ENCODE measurements at regions not wholly inside any gene's neighbourhood (a gene's known extent, or its start where the extent isn't known, plus 50 kb on each side); places are given as distances from the start of the nearest gene placed in this dataset.

- CTCF ChIA-PET, result interaction anchor here (0.6 kb wide), 1 partner anchor 453 kb away, joined by 3 read pairs; no protein-coding TSS in a partner anchor
- POLR2A ChIA-PET, result no interaction called here
- TF ChIP-seq SUZ12 (IDR thresholded peaks at IDR 0.05) (no peak), FOXA1 (IDR thresholded peaks at IDR 0.05) (no peak), ARNT (IDR thresholded peaks at IDR 0.05) (no peak), L3MBTL2 (conservative IDR thresholded peaks at IDR 0.05) (no peak), TARDBP (IDR thresholded peaks at IDR 0.05) (no peak), PKNOX1 (IDR thresholded peaks at IDR 0.05) (no peak)
- no peak for DNase-seq (ENCODE audit: extremely low spot score)
Measured at GRCh38 chr1:232209357-232209756, 420.6 kb downstream of the SIPA1L2 start.

- ChIA-PET POLR2A (no interaction called here), CTCF (no interaction called here)
- no peak for TF ChIP-seq FOXA1 (IDR thresholded peaks at IDR 0.05)
- TF ChIP-seq BHLHE40 (IDR thresholded peaks at IDR 0.05; ENCODE audit: borderline replicate concordance), result no peak
- no peak for TF ChIP-seq FOXM1 (IDR thresholded peaks at IDR 0.05; ENCODE audit: borderline replicate concordance)
- no peak for DNase-seq (ENCODE audit: extremely low spot score)
Measured at GRCh38 chr1:232207073-232207866, 422.7 kb downstream of the SIPA1L2 start.

- TF ChIP-seq ARNT (IDR thresholded peaks at IDR 0.05) (no peak), PKNOX1 (IDR thresholded peaks at IDR 0.05) (no peak), ELF4 (IDR thresholded peaks at IDR 0.05) (no peak), BHLHE40 (IDR thresholded peaks at IDR 0.05; ENCODE audit: borderline replicate concordance) (no peak), FOXA1 (IDR thresholded peaks at IDR 0.05) (no peak)
- ChIA-PET CTCF (no interaction called here), POLR2A (no interaction called here)
- DNase-seq (ENCODE audit: extremely low spot score), result no peak
Measured at GRCh38 chr1:232204269-232204668, 425.7 kb downstream of the SIPA1L2 start.

- no peak for DNase-seq (ENCODE audit: extremely low spot score)
- CTCF ChIA-PET, result no interaction called here
- POLR2A ChIA-PET, result no interaction called here
- TF ChIP-seq SP1 (IDR thresholded peaks at IDR 0.05), result no peak
- TF ChIP-seq FOXM1 (IDR thresholded peaks at IDR 0.05; ENCODE audit: borderline replicate concordance), result no peak
- TF ChIP-seq TARDBP (IDR thresholded peaks at IDR 0.05), result no peak
- TF ChIP-seq L3MBTL2 (conservative IDR thresholded peaks at IDR 0.05), result no peak
- no peak for TF ChIP-seq BHLHE40 (IDR thresholded peaks at IDR 0.05; ENCODE audit: borderline replicate concordance)
- TF ChIP-seq FOXK2 (IDR thresholded peaks at IDR 0.05), result no peak
- no peak for TF ChIP-seq LEF1 (IDR thresholded peaks at IDR 0.05; ENCODE audit: borderline replicate concordance)
- no peak for TF ChIP-seq NFRKB (IDR thresholded peaks at IDR 0.05)
- TF ChIP-seq CTBP1 (IDR thresholded peaks at IDR 0.05; ENCODE audit: borderline replicate concordance), result no peak
- no peak for TF ChIP-seq PKNOX1 (IDR thresholded peaks at IDR 0.05)
- no peak for TF ChIP-seq FOXA1 (IDR thresholded peaks at IDR 0.05)
- TF ChIP-seq ZNF384 (IDR thresholded peaks at IDR 0.05), result no peak
- no peak for TF ChIP-seq ARNT (IDR thresholded peaks at IDR 0.05)
- TF ChIP-seq SUZ12 (IDR thresholded peaks at IDR 0.05), result no peak
- no peak for TF ChIP-seq HDGF (IDR thresholded peaks at IDR 0.05; ENCODE audit: borderline replicate concordance)
Measured at GRCh38 chr1:232201024-232201423, 428.9 kb downstream of the SIPA1L2 start.

GRCh38 chr1:232196042-232196441 is 433.9 kb downstream of the SIPA1L2 start:
- TF ChIP-seq FOXA1 (IDR thresholded peaks at IDR 0.05) (no peak), L3MBTL2 (conservative IDR thresholded peaks at IDR 0.05) (no peak), ARNT (IDR thresholded peaks at IDR 0.05) (no peak), ZNF384 (IDR thresholded peaks at IDR 0.05) (no peak)
- no peak for DNase-seq (ENCODE audit: extremely low spot score)
- ChIA-PET POLR2A (no interaction called here), CTCF (no interaction called here)

- TF ChIP-seq L3MBTL2 (conservative IDR thresholded peaks at IDR 0.05), result no peak
- TF ChIP-seq ARNT (IDR thresholded peaks at IDR 0.05), result no peak
- TF ChIP-seq ZNF384 (IDR thresholded peaks at IDR 0.05), result no peak
- TF ChIP-seq FOXK2 (IDR thresholded peaks at IDR 0.05), result no peak
- CTCF ChIA-PET, result no interaction called here
Measured at GRCh38 chr1:232194424-232194823, 435.5 kb downstream of the SIPA1L2 start.

GRCh38 chr1:232193451-232193783 is 436.5 kb downstream of the SIPA1L2 start:
- ChIA-PET POLR2A (no interaction called here), CTCF (no interaction called here)
- DNase-seq (ENCODE audit: extremely low spot score), result no peak

More at GRCh38 chr1:232194424-232194823, 435.5 kb downstream of the SIPA1L2 start:
- POLR2A ChIA-PET, result no interaction called here
- DNase-seq (ENCODE audit: extremely low spot score), result no peak

More at GRCh38 chr1:232193451-232193783, 436.5 kb downstream of the SIPA1L2 start:
- TF ChIP-seq SP1 (IDR thresholded peaks at IDR 0.05) (no peak), FOXM1 (IDR thresholded peaks at IDR 0.05; ENCODE audit: borderline replicate concordance) (no peak), ZNF384 (IDR thresholded peaks at IDR 0.05) (no peak), SUZ12 (IDR thresholded peaks at IDR 0.05) (no peak), PKNOX1 (IDR thresholded peaks at IDR 0.05) (no peak), LEF1 (IDR thresholded peaks at IDR 0.05; ENCODE audit: borderline replicate concordance) (no peak), HDGF (IDR thresholded peaks at IDR 0.05; ENCODE audit: borderline replicate concordance) (no peak), FOXA1 (IDR thresholded peaks at IDR 0.05) (no peak), ELF4 (IDR thresholded peaks at IDR 0.05) (no peak), NFRKB (IDR thresholded peaks at IDR 0.05) (no peak), FOXK2 (IDR thresholded peaks at IDR 0.05) (no peak), ARNT (IDR thresholded peaks at IDR 0.05) (no peak)
